BLaER1 treated with 17β-estradiol and CSF1 and Interleukin-3, amounts not matched to agents 10 nM and 100 nM (cell line): ENCODE measurements at regions not wholly inside any gene's neighbourhood (a gene's known extent, or its start where the extent isn't known, plus 50 kb on each side); places are given as distances from the start of the nearest gene placed in this dataset.

Source experiments
- H3K27ac ChIP-seq, 11 experiments: shearing (Covaris generic); formaldehyde crosslinking; 2 replicates each; pipeline ENCODE4 v1.8.1; 2022
- H3K27me3 ChIP-seq, 11 experiments: shearing (Covaris generic); formaldehyde crosslinking; 2 replicates each; pipeline ENCODE4 v1.8.1; 2022
- H3K36me3 ChIP-seq, 11 experiments: shearing (Covaris generic); formaldehyde crosslinking; 2 replicates each; pipeline ENCODE4 v1.8.1; 2022
- H3K4me1 ChIP-seq, 10 experiments: shearing (Covaris generic); formaldehyde crosslinking; 2 replicates each; pipeline ENCODE4 v1.8.1; 2022
- H3K4me2 ChIP-seq, 11 experiments: shearing (Covaris generic); formaldehyde crosslinking; 2 replicates each; pipeline ENCODE4 v1.8.1; 2022
- H3K4me3 ChIP-seq, 10 experiments: shearing (Covaris generic); formaldehyde crosslinking; 2 replicates each; pipeline ENCODE4 v1.8.1; 2022
- H3K9ac ChIP-seq, 11 experiments: shearing (Covaris generic); formaldehyde crosslinking; 2 replicates each; pipeline ENCODE4 v1.8.1; 2022
- H3K9me3 ChIP-seq, 11 experiments: shearing (Covaris generic); formaldehyde crosslinking; replicated peaks in 1 of 11; 2 replicates each; pipeline ENCODE4 v1.8.1; 2022
- H4K20me1 ChIP-seq, 11 experiments: shearing (Covaris generic); formaldehyde crosslinking; 2 replicates each; pipeline ENCODE4 v1.8.1; 2022
- Cebpa-rat ChIP-seq, 11 experiments: shearing (Covaris generic); IDR thresholded peaks; 2 replicates each; pipeline ENCODE4 v1.8.1; 2022

GRCh38 chr1:22256213-22256512 lies 113.3 kb upstream of the WNT4 start:
- Histone ChIP-seq H4K20me1 (peaks cover 0 to 7% (median 0%) of the 10 kb centered on the region in 11 experiments; a peak in 3 of 22 replicates), H3K9me3 (no peaks in the 10 kb centered on the region), H3K36me3 (no peaks in the 10 kb centered on the region), H3K27ac (no peak overlapping the region), H3K4me2 (no peak overlapping the region), H3K4me3 (no peak overlapping the region), H3K4me1 (peaks cover 0 to 24% (median 17%) of the 10 kb centered on the region in 10 experiments; a peak in 13 of 20 replicates), H3K9ac (no peak overlapping the region), H3K27me3 (no peaks in the 10 kb centered on the region)
- no peak for TF ChIP-seq Cebpa-rat (IDR thresholded peaks at IDR 0.05)

GRCh38 chr1:22257290-22258275 lies 114.7 kb upstream of the WNT4 start:
- no peak for TF ChIP-seq Cebpa-rat (IDR thresholded peaks at IDR 0.05)
- Histone ChIP-seq H3K9me3 (no peaks in the 10 kb centered on the region), H3K4me2 (no peak overlapping the region), H3K4me3 (no peak overlapping the region), H4K20me1 (peaks cover 0 to 7% (median 0%) of the 10 kb centered on the region in 11 experiments; a peak in 5 of 22 replicates), H3K27ac (no peak overlapping the region), H3K9ac (no peak overlapping the region), H3K36me3 (no peaks in the 10 kb centered on the region), H3K27me3 (no peaks in the 10 kb centered on the region), H3K4me1 (peaks cover 0 to 27% (median 19%) of the 10 kb centered on the region in 10 experiments; a peak in 16 of 20 replicates)

- Histone ChIP-seq H3K9ac (no peak overlapping the region), H3K36me3 (no peaks in the 10 kb centered on the region), H3K4me2 (no peak overlapping the region), H4K20me1 (peaks cover 0 to 7% (median 0%) of the 10 kb centered on the region in 11 experiments; a peak in 6 of 22 replicates), H3K27ac (no peak overlapping the region), H3K4me3 (no peak overlapping the region), H3K9me3 (no peaks in the 10 kb centered on the region), H3K4me1 (peaks cover 0 to 33% (median 30%) of the 10 kb centered on the region in 10 experiments; a peak in 17 of 20 replicates), H3K27me3 (no peaks in the 10 kb centered on the region)
- TF ChIP-seq Cebpa-rat (IDR thresholded peaks at IDR 0.05), result no peak
These were observed 115.8 kb upstream of the WNT4 start for GRCh38 chr1:22258698-22259097.

GRCh38 chr1:22259551-22260282 lies 116.8 kb upstream of the WNT4 start:
- H4K20me1 ChIP-seq, result peaks cover 0 to 7% (median 0%) of the 10 kb centered on the region in 11 experiments; a peak in 6 of 22 replicates
- no peak for TF ChIP-seq Cebpa-rat (IDR thresholded peaks at IDR 0.05)
- no peaks in the 10 kb centered on the region for H3K9me3 ChIP-seq
- no peak overlapping the region for H3K4me2 ChIP-seq
- no peaks in the 10 kb centered on the region for H3K36me3 ChIP-seq
- H3K27ac ChIP-seq, result no peak overlapping the region
- H3K4me1 ChIP-seq, result peaks cover 0 to 41% (median 37%) of the 10 kb centered on the region in 10 experiments; a peak in 17 of 20 replicates
- H3K9ac ChIP-seq, result no peak overlapping the region
- no peak overlapping the region for H3K4me3 ChIP-seq
- no peaks in the 10 kb centered on the region for H3K27me3 ChIP-seq

- Histone ChIP-seq H3K27ac (no peak overlapping the region), H3K4me1 (peaks cover 0 to 41% (median 37%) of the 10 kb centered on the region in 10 experiments; a peak in 17 of 20 replicates), H3K9ac (no peak overlapping the region), H3K4me3 (no peak overlapping the region), H3K36me3 (no peaks in the 10 kb centered on the region), H4K20me1 (peaks cover 0 to 4% (median 0%) of the 10 kb centered on the region in 11 experiments; a peak in 5 of 22 replicates), H3K27me3 (no peaks in the 10 kb centered on the region), H3K4me2 (peak overlapping the region in 2 of 11 experiments; percentile 11 to 18; a peak in 3 of 22 replicates), H3K9me3 (no peaks in the 10 kb centered on the region)
- no peak for TF ChIP-seq Cebpa-rat (IDR thresholded peaks at IDR 0.05)
These were observed 118.0 kb upstream of the WNT4 start for GRCh38 chr1:22260860-22261432.

GRCh38 chr1:22261580-22261979 lies 118.7 kb upstream of the WNT4 start:
- H3K36me3 ChIP-seq, result no peaks in the 10 kb centered on the region
- H3K27ac ChIP-seq, result no peak overlapping the region

GRCh38 chr1:22262583-22262982 lies 119.7 kb upstream of the WNT4 start:
- H3K9me3 ChIP-seq, result no peaks in the 10 kb centered on the region
- no peak for TF ChIP-seq Cebpa-rat (IDR thresholded peaks at IDR 0.05)
- H3K27ac ChIP-seq, result no peak overlapping the region
- no peaks in the 10 kb centered on the region for H3K36me3 ChIP-seq
- peak overlapping the region in 10 of 11 experiments; percentile 16 to 84 (median 74); a peak in 19 of 22 replicates for H3K4me2 ChIP-seq
- H4K20me1 ChIP-seq, result peaks cover 0 to 4% (median 0%) of the 10 kb centered on the region in 11 experiments; a peak in 5 of 22 replicates
- no peaks in the 10 kb centered on the region for H3K27me3 ChIP-seq
- H3K4me1 ChIP-seq, result peaks cover 0 to 41% (median 37%) of the 10 kb centered on the region in 10 experiments; a peak in 17 of 20 replicates
- no peak overlapping the region for H3K4me3 ChIP-seq
- H3K9ac ChIP-seq, result 0 out of 22 replicates have a peak overlapping the region, but pooled peaks of 1 of the 11 experiments have one; percentile 16

More at GRCh38 chr1:22261580-22261979, 118.7 kb upstream of the WNT4 start:
- H3K4me1 ChIP-seq, result peaks cover 0 to 41% (median 37%) of the 10 kb centered on the region in 10 experiments; a peak in 17 of 20 replicates
- H3K27me3 ChIP-seq, result no peaks in the 10 kb centered on the region
- no peak overlapping the region for H3K9ac ChIP-seq
- H4K20me1 ChIP-seq, result peaks cover 0 to 4% (median 0%) of the 10 kb centered on the region in 11 experiments; a peak in 5 of 22 replicates
- no peak for TF ChIP-seq Cebpa-rat (IDR thresholded peaks at IDR 0.05)
- H3K4me3 ChIP-seq, result no peak overlapping the region
- no peaks in the 10 kb centered on the region for H3K9me3 ChIP-seq
- H3K4me2 ChIP-seq, result peak overlapping the region in 3 of 11 experiments; percentile 11 to 84 (median 73); a peak in 2 of 22 replicates

- peaks cover 0 to 41% (median 37%) of the 10 kb centered on the region in 10 experiments; a peak in 17 of 20 replicates for H3K4me1 ChIP-seq
- H3K9ac ChIP-seq, result no peak overlapping the region
- peak overlapping the region in 8 of 11 experiments; percentile 34 to 84 (median 75); a peak in 16 of 22 replicates for H3K4me2 ChIP-seq
- H3K9me3 ChIP-seq, result no peaks in the 10 kb centered on the region
- H3K27me3 ChIP-seq, result no peaks in the 10 kb centered on the region
- no peaks in the 10 kb centered on the region for H3K36me3 ChIP-seq
- TF ChIP-seq Cebpa-rat (IDR thresholded peaks at IDR 0.05), result no peak
- H4K20me1 ChIP-seq, result peaks cover 0 to 4% (median 0%) of the 10 kb centered on the region in 11 experiments; a peak in 6 of 22 replicates
- no peak overlapping the region for H3K4me3 ChIP-seq
- no peak overlapping the region for H3K27ac ChIP-seq
These were observed 120.5 kb upstream of the WNT4 start for GRCh38 chr1:22263359-22263758.
